H1 (cell line): ENCODE measurements at regions not wholly inside any gene's neighbourhood (a gene's known extent, or its start where the extent isn't known, plus 50 kb on each side); places are given as distances from the start of the nearest gene placed in this dataset.

ENCODE experiments used
- BACH1 ChIP-seq: IDR thresholded peaks from 2 replicates; pipeline ENCODE4 v1.6.1; 2012; ENCODE audit warnings: low read length, improper control_type of control experiment
- BCL11A ChIP-seq, 2 experiments: IDR thresholded peaks; one replicate each; pipeline ENCODE4 v1.6.1; 2011; ENCODE audit warnings: low read depth in 2 of 2, low read length in 2 of 2, mild to moderate bottlenecking in 2 of 2
- CTCF ChIP-seq, 3 experiments: IDR thresholded peaks; 1 replicate in 2 of 3; 2 replicates in 1 of 3; pipeline versions ENCODE4 v1.5.1 to v1.6.1; 2011; ENCODE audit warnings: low read length in 3 of 3, mild to moderate bottlenecking in 3 of 3, inconsistent platforms in 2 of 3, low read depth in 1 of 3, moderate library complexity in 1 of 3; ENCODE audit not compliant: insufficient read depth in 1 of 3; ENCODE audit errors: control extremely low read depth in 1 of 3
- POLR2A ChIP-seq, 2 experiments: IDR thresholded peaks; 1 replicate in 1 of 2; 2 replicates in 1 of 2; pipeline ENCODE4 v1.6.1; 2011; ENCODE audit warnings: low read depth in 2 of 2, low read length in 2 of 2, mild to moderate bottlenecking in 2 of 2; ENCODE audit errors: control extremely low read depth in 1 of 2
- SP1 ChIP-seq: IDR thresholded peaks from 2 replicates; pipeline ENCODE4 v1.6.1; 2011; ENCODE audit warnings: low read depth, low read length

GRCh38 chr12:24470050-24470449 is 478.9 kb downstream of the BCAT1 start:
- TF ChIP-seq POLR2A (IDR thresholded peaks at IDR 0.05; ENCODE audit: control extremely low read depth in 1 of 2, low read depth in 2 of 2, low read length in 2 of 2) (no peak), CTCF (IDR thresholded peaks at IDR 0.05; ENCODE audit: control extremely low read depth in 1 of 3, insufficient read depth in 1 of 3, low read depth in 1 of 3, low read length in 3 of 3) (no peak), BCL11A (IDR thresholded peaks at IDR 0.05; ENCODE audit: low read depth in 2 of 2, low read length in 2 of 2) (no peak), SP1 (no peak), BACH1 (no peak)
